Transverse colon (tissue), 4 donors: ENCODE measurements at regions not wholly inside any gene's neighbourhood (a gene's known extent, or its start where the extent isn't known, plus 50 kb on each side); places are given as distances from the start of the nearest gene placed in this dataset.

Experiments used
- DNase-seq: peaks from one replicate; pipeline ENCODE4 v3.0.0-alpha.2; 2019
- H3K27ac ChIP-seq, 4 donors: fragments of 200-600 bp; sonication (generic); 2 replicates each; pipeline ENCODE4 v1.5.1; 2016 to 2018; ENCODE audit warnings: inconsistent platforms in 4 of 4
- H3K27me3 ChIP-seq: fragments of 200-600 bp; sonication (generic); 2 replicates; pipeline ENCODE4 v1.5.1; 2017; ENCODE audit warnings: inconsistent platforms
- H3K36me3 ChIP-seq, 4 donors: fragments of 200-600 bp; sonication (generic); 2 replicates each; pipeline ENCODE4 v1.5.1; 2017 to 2019; ENCODE audit warnings: inconsistent platforms in 4 of 4
- H3K4me1 ChIP-seq, 4 donors: fragments of 200-600 bp; sonication (generic); 2 replicates each; pipeline ENCODE4 v1.5.1; 2017 to 2020; ENCODE audit warnings: inconsistent platforms in 4 of 4
- H3K4me3 ChIP-seq, 4 donors: fragments of 200-600 bp; sonication (generic); 1 replicate in 1 of 4; 2 replicates in 3 of 4; pipeline versions ENCODE4 v1.5.1 to v1.6.1; 2017 to 2019; ENCODE audit warnings: inconsistent platforms in 4 of 4
- H3K9me3 ChIP-seq, 2 donors: fragments of 200-600 bp; sonication (generic); 2 replicates each; pipeline ENCODE4 v1.5.1; 2017 to 2019; ENCODE audit warnings: inconsistent platforms in 2 of 2
- EP300 ChIP-seq: sonication (generic); formaldehyde crosslinking; IDR thresholded peaks from one replicate; pipeline ENCODE4 v1.6.1; 2017; ENCODE audit warnings: antibody characterized with exemption, low read depth
- POLR2A ChIP-seq: fragments of 450-650 bp; IDR thresholded peaks from one replicate; pipeline ENCODE4 v1.6.1; 2016; ENCODE audit warnings: antibody characterized with exemption, mild to moderate bottlenecking, moderate library complexity
- POLR2AphosphoS5 ChIP-seq, 3 donors: sonication (generic); formaldehyde crosslinking; IDR thresholded peaks; one replicate each; pipeline ENCODE4 v1.6.1; 2016; ENCODE audit warnings: antibody characterized with exemption in 3 of 3
- WGBS, 2 donors: methylation state at CpG; one replicate each; pipeline ENCODE4 v1.1.5; 2018; ENCODE audit warnings: low coverage in 1 of 2; 5-methylcytosine and 5-hydroxymethylcytosine counted together
- in situ Hi-C, 4 donors: fragments of 200-750 bp; cut with MboI; loops; one replicate each; pipeline versions ENCODE4 v1.15.0 to v1.15.1; 2017; ENCODE audit warnings: low sequenced_read_pairs in 3 of 4, low pct_ligation_motif_present in 1 of 4, low pct_unique_long_range_greater_than_20kb in 1 of 4
- intact Hi-C: fragments of 100-400 bp; cut with DNase I; formaldehyde crosslinking; loops from one replicate; pipeline ENCODE4 v1.15.1; 2023; ENCODE audit warnings: low total_unique reads
- TF ChIP-seq, protein P1 (sequence below), 5 experiments: fragments of 200-600 bp in 3 of 5; fragments of 450-650 bp in 2 of 5; sonication (generic) in 3 of 5; IDR thresholded peaks; 1 replicate in 2 of 5; 2 replicates in 3 of 5; pipeline ENCODE4 v1.5.1; 2016 to 2017; ENCODE audit warnings: antibody characterized with exemption in 5 of 5, inconsistent platforms in 3 of 5, mild to moderate bottlenecking in 2 of 5, moderate library complexity in 1 of 5

- WGBS, 2 donors = 82% methylated on average over 2 of the region's 2 CpGs; no CpG with 5 or more reads in 1 of the 2 donors
These were observed 1639.2 kb upstream of the PABPC4L start for GRCh38 chr4:135840781-135841180.

DNA sequence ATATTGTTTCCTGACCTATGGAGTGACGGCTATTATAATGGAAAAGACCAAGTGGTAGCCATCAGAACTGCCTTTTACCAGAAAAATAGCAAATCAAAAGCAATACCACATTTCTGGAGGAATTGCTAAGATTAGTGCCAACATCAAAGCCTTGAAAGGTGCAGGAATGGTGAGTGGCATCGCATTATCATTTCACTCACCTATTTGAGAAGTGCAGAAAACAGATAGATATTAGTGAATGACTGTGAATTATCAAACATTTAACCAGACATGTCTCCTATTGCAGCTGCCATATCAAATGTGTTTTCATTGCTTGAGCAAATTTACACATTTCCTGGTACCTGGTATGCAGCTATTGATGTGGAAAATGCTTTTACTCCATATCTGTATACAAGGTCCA is 1638.1 kb upstream of the PABPC4L start:
- DNase-seq = no peak
- Histone ChIP-seq H3K27me3 (no peaks in the 10 kb centered on the region), H3K27ac (no peak overlapping the region), H3K9me3 (no peaks in the 10 kb centered on the region), H3K36me3 (no peaks in the 10 kb centered on the region), H3K4me1 (no peaks in the 10 kb centered on the region), H3K4me3 (no peak overlapping the region)
- WGBS, 2 donors = 75 to 93% methylated on average over 2 of the region's 2 CpGs
- in situ Hi-C loops = no loop called here
- intact Hi-C loops = no loop called here
- no peak for TF ChIP-seq EP300

More at GRCh38 chr4:135840781-135841180, 1639.2 kb upstream of the PABPC4L start:
- no peak overlapping the region for H3K4me3 ChIP-seq
- H3K36me3 ChIP-seq = no peaks in the 10 kb centered on the region
- TF ChIP-seq EP300 = no peak
- no peak for TF ChIP-seq POLR2AphosphoS5 (IDR thresholded peaks at IDR 0.05)
- TF ChIP-seq, protein P1, sequence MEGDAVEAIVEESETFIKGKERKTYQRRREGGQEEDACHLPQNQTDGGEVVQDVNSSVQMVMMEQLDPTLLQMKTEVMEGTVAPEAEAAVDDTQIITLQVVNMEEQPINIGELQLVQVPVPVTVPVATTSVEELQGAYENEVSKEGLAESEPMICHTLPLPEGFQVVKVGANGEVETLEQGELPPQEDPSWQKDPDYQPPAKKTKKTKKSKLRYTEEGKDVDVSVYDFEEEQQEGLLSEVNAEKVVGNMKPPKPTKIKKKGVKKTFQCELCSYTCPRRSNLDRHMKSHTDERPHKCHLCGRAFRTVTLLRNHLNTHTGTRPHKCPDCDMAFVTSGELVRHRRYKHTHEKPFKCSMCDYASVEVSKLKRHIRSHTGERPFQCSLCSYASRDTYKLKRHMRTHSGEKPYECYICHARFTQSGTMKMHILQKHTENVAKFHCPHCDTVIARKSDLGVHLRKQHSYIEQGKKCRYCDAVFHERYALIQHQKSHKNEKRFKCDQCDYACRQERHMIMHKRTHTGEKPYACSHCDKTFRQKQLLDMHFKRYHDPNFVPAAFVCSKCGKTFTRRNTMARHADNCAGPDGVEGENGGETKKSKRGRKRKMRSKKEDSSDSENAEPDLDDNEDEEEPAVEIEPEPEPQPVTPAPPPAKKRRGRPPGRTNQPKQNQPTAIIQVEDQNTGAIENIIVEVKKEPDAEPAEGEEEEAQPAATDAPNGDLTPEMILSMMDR (IDR thresholded peaks at IDR 0.05) = no peak
- TF ChIP-seq POLR2A = no peak
- intact Hi-C loops = no loop called here
- in situ Hi-C loops = no loop called here
- H3K9me3 ChIP-seq = no peaks in the 10 kb centered on the region
- no peaks in the 10 kb centered on the region for H3K27me3 ChIP-seq
- DNase-seq = no peak
- H3K4me1 ChIP-seq = no peaks in the 10 kb centered on the region
- no peak overlapping the region for H3K27ac ChIP-seq

- no peak for TF ChIP-seq EP300
- TF ChIP-seq, protein P1 (IDR thresholded peaks at IDR 0.05) = no peak
- 63 to 80% methylated on average over 1 of the region's 1 CpG for WGBS, 2 donors
- Histone ChIP-seq H3K27ac (no peak overlapping the region), H3K4me3 (no peak overlapping the region), H3K36me3 (no peaks in the 10 kb centered on the region), H3K4me1 (no peaks in the 10 kb centered on the region), H3K9me3 (no peaks in the 10 kb centered on the region), H3K27me3 (no peaks in the 10 kb centered on the region)
- DNase-seq = no peak
- intact Hi-C loops = no loop called here
- in situ Hi-C loops = no loop called here
These were observed 1637.3 kb upstream of the PABPC4L start for GRCh38 chr4:135838889-135839288.

- in situ Hi-C loops = no loop called here
- H3K9me3 ChIP-seq = no peaks in the 10 kb centered on the region
- TF ChIP-seq, protein P1 (IDR thresholded peaks at IDR 0.05) = no peak
- TF ChIP-seq POLR2A = no peak
- no peak for TF ChIP-seq POLR2AphosphoS5 (IDR thresholded peaks at IDR 0.05)
- no peak for TF ChIP-seq EP300
- 79 to 88% methylated on average over 2 of the region's 2 CpGs for WGBS, 2 donors
- no peaks in the 10 kb centered on the region for H3K27me3 ChIP-seq
- H3K36me3 ChIP-seq = no peaks in the 10 kb centered on the region
- H3K4me3 ChIP-seq = no peak overlapping the region
- H3K27ac ChIP-seq = no peak overlapping the region
- no peaks in the 10 kb centered on the region for H3K4me1 ChIP-seq
- no peak for DNase-seq
- intact Hi-C loops = no loop called here
These were observed 1632.9 kb upstream of the PABPC4L start for GRCh38 chr4:135834471-135834870.

DNA sequence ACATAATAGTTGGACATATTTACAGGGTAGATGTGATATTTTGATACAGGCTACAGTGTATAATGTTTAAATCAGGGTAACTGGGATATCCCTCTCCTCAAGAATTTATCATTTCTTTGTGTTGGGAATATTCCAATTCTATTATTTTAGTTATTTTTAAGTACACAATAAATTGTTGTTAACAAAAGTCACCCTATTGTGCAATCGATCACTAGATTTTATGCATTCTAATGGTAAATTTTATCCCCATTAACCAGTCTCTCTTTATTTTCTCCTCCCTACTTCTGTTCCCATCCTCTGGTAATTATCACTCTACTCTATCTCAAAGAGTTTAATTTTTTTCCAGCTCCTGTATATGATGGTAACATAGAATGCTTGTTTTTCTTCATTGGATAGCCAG is 1631.9 kb upstream of the PABPC4L start:
- Histone ChIP-seq H3K27ac (no peak overlapping the region), H3K9me3 (no peaks in the 10 kb centered on the region), H3K27me3 (no peaks in the 10 kb centered on the region), H3K4me3 (no peak overlapping the region), H3K4me1 (no peaks in the 10 kb centered on the region), H3K36me3 (no peaks in the 10 kb centered on the region)
- in situ Hi-C loops (no loop called here), intact Hi-C loops (no loop called here)
- 46 to 76% methylated on average over 1 of the region's 1 CpG for WGBS, 2 donors
- TF ChIP-seq POLR2AphosphoS5 (IDR thresholded peaks at IDR 0.05) = no peak
- TF ChIP-seq, protein P1 (IDR thresholded peaks at IDR 0.05) = no peak
- no peak for TF ChIP-seq EP300
- no peak for TF ChIP-seq POLR2A
- DNase-seq = no peak
